PC-3 (cell line): ENCODE measurements at regions not wholly inside any gene's neighbourhood (a gene's known extent, or its start where the extent isn't known, plus 50 kb on each side); places are given as distances from the start of the nearest gene placed in this dataset.

Experiments used
- EZH2 ChIP-seq: fragments of 300-600 bp; sonication (generic); IDR thresholded peaks from one replicate; pipeline ENCODE4 v1.6.1; 2017; ENCODE audit warnings: antibody characterized with exemption, mild to moderate bottlenecking, low read length; ENCODE audit not compliant: unreplicated experiment
- TF ChIP-seq, protein P1 (sequence below): fragments of 300-600 bp; sonication (generic); conservative IDR thresholded peaks from 2 replicates; pipeline ENCODE4 v1.5.1; 2017; ENCODE audit warnings: antibody characterized with exemption, low read depth, mild to moderate bottlenecking, low read length

- TF ChIP-seq, protein P1, sequence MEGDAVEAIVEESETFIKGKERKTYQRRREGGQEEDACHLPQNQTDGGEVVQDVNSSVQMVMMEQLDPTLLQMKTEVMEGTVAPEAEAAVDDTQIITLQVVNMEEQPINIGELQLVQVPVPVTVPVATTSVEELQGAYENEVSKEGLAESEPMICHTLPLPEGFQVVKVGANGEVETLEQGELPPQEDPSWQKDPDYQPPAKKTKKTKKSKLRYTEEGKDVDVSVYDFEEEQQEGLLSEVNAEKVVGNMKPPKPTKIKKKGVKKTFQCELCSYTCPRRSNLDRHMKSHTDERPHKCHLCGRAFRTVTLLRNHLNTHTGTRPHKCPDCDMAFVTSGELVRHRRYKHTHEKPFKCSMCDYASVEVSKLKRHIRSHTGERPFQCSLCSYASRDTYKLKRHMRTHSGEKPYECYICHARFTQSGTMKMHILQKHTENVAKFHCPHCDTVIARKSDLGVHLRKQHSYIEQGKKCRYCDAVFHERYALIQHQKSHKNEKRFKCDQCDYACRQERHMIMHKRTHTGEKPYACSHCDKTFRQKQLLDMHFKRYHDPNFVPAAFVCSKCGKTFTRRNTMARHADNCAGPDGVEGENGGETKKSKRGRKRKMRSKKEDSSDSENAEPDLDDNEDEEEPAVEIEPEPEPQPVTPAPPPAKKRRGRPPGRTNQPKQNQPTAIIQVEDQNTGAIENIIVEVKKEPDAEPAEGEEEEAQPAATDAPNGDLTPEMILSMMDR = no peak
- no peak for TF ChIP-seq EZH2
Measured at GRCh38 chr3:7950890-7951289, 550.7 kb upstream of the LMCD1 start.
